ENCODE measurements at regions not wholly inside any gene's neighbourhood (a gene's known extent, or its start where the extent isn't known, plus 50 kb on each side); places are given as distances from the start of the nearest gene placed in this dataset.

DNA sequence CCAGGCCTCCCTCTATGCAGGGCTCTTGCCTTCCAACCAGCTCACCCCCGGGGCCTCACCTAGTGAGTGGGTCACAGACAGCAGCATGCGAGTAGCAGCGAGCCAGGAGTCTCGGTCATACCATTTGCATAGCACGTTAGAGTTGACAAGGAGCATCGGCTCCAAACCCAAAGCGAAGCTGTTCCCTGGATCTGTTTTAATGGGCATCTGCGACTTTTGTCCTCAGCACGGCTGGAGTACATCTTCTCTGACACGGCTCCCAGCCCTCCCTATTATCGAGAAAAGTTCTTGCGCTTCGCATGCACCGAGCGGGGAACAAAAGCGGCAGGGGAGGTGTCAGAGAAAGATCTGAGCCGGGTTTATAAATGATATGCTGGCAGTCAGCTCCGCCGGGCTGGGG, 253.3 kb downstream of the MAF start:
- H3K4me2 ChIP-seq (ENCODE audit: low read length) = no peak overlapping the region
- H3K14ac ChIP-seq (ENCODE audit: low read length) = no peak overlapping the region
- no peak overlapping the region for H3K27ac ChIP-seq (ENCODE audit: low read depth, low read length)
- H3K18ac ChIP-seq (ENCODE audit: low read length) = no peak overlapping the region
- no peak overlapping the region for H3K23ac ChIP-seq (ENCODE audit: low read length)
- no CpG with 5 or more reads among the region's 19 CpGs for WGBS (ENCODE audit: extremely low coverage, insufficient coverage, insufficient read length)
- H4K91ac ChIP-seq (ENCODE audit: low read depth, low read length) = no peak overlapping the region
- no peak overlapping the region for H2BK5ac ChIP-seq (ENCODE audit: low read depth, low read length, poor library complexity)
- H3K4me1 ChIP-seq (ENCODE audit: control insufficient read depth in 1 of 2, insufficient read depth in 2 of 2, low read length in 2 of 2) = no peaks in the 10 kb centered on the region
- DNase-seq = no peak
- no peak overlapping the region for H3K4ac ChIP-seq (ENCODE audit: low read depth, low read length)
- no peak overlapping the region for H2BK12ac ChIP-seq (ENCODE audit: low read length)
- no peaks in the 10 kb centered on the region for H3K9me3 ChIP-seq (ENCODE audit: insufficient read depth, low read depth, low read length)
- H4K12ac ChIP-seq (ENCODE audit: low read depth, low read length) = no peak overlapping the region
- no peak overlapping the region for H2BK120ac ChIP-seq (ENCODE audit: insufficient read depth, low read length, poor library complexity)
- no peak overlapping the region for H2AFZ ChIP-seq (ENCODE audit: insufficient read depth, low read length, poor library complexity)
- H2AK5ac ChIP-seq (ENCODE audit: low read length) = no peak overlapping the region
- no peaks in the 10 kb centered on the region for H3K36me3 ChIP-seq (ENCODE audit: control insufficient read depth in 1 of 2, insufficient read depth in 2 of 2, low read length in 2 of 2)
- no peaks in the 10 kb centered on the region for H3K27me3 ChIP-seq (ENCODE audit: insufficient read depth, low read length)
- no peak overlapping the region for H3K9ac ChIP-seq (ENCODE audit: low read length)
- H3K79me1 ChIP-seq (ENCODE audit: low read length) = no peaks in the 10 kb centered on the region
- no peak overlapping the region for H4K8ac ChIP-seq (ENCODE audit: low read depth, low read length)
- H3K79me2 ChIP-seq (ENCODE audit: control insufficient read depth, insufficient read depth, low read length, poor library complexity) = no peaks in the 10 kb centered on the region
- no peak overlapping the region for H3K4me3 ChIP-seq (ENCODE audit: low read depth, low read length)

DNA sequence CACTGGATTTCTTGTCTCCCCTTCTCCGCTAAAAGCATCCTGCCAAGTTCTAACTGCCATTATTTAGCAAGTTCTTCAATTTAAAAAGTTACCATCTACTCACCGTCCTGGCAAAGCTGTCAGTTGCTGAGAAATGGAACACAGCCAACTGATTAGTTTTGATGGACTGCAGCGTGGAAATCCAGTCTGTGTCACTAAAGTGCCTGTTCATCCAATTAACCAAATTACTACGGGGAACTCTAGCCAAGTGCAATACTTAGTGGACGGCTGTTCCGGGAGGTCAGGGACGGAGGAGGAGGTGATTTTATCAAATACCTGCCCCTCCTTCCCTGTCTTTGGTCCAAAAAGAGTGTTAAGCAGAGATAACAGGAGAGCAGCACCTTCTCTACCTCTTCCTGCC, 260.7 kb downstream of the MAF start:
- no peak overlapping the region for H4K8ac ChIP-seq (ENCODE audit: low read depth, low read length)
- DNase-seq = no peak
- no peak overlapping the region for H3K9ac ChIP-seq (ENCODE audit: low read length)
- H4K12ac ChIP-seq (ENCODE audit: low read depth, low read length) = no peak overlapping the region
- H3K4me2 ChIP-seq (ENCODE audit: low read length) = no peak overlapping the region
- no peak overlapping the region for H2BK120ac ChIP-seq (ENCODE audit: insufficient read depth, low read length, poor library complexity)
- no peak overlapping the region for H4K91ac ChIP-seq (ENCODE audit: low read depth, low read length)
- H3K4ac ChIP-seq (ENCODE audit: low read depth, low read length) = no peak overlapping the region
- no peak overlapping the region for H3K4me3 ChIP-seq (ENCODE audit: low read depth, low read length)
- no CpG with 5 or more reads among the region's 7 CpGs for WGBS (ENCODE audit: extremely low coverage, insufficient coverage, insufficient read length)
- no peak overlapping the region for H2BK12ac ChIP-seq (ENCODE audit: low read length)
- no peak overlapping the region for H3K23ac ChIP-seq (ENCODE audit: low read length)
- H3K36me3 ChIP-seq (ENCODE audit: control insufficient read depth in 1 of 2, insufficient read depth in 2 of 2, low read length in 2 of 2) = no peaks in the 10 kb centered on the region
- H2AK5ac ChIP-seq (ENCODE audit: low read length) = no peak overlapping the region
- no peak overlapping the region for H2BK5ac ChIP-seq (ENCODE audit: low read depth, low read length, poor library complexity)
- H3K79me1 ChIP-seq (ENCODE audit: low read length) = no peaks in the 10 kb centered on the region
- H3K79me2 ChIP-seq (ENCODE audit: control insufficient read depth, insufficient read depth, low read length, poor library complexity) = no peaks in the 10 kb centered on the region
- H3K9me3 ChIP-seq (ENCODE audit: insufficient read depth, low read depth, low read length) = no peaks in the 10 kb centered on the region
- H3K14ac ChIP-seq (ENCODE audit: low read length) = no peak overlapping the region
- H3K18ac ChIP-seq (ENCODE audit: low read length) = no peak overlapping the region
- no peak overlapping the region for H3K27ac ChIP-seq (ENCODE audit: low read depth, low read length)
- H2AFZ ChIP-seq (ENCODE audit: insufficient read depth, low read length, poor library complexity) = no peak overlapping the region
- no peaks in the 10 kb centered on the region for H3K27me3 ChIP-seq (ENCODE audit: insufficient read depth, low read length)
- no peaks in the 10 kb centered on the region for H3K4me1 ChIP-seq (ENCODE audit: control insufficient read depth in 1 of 2, insufficient read depth in 2 of 2, low read length in 2 of 2)

DNA sequence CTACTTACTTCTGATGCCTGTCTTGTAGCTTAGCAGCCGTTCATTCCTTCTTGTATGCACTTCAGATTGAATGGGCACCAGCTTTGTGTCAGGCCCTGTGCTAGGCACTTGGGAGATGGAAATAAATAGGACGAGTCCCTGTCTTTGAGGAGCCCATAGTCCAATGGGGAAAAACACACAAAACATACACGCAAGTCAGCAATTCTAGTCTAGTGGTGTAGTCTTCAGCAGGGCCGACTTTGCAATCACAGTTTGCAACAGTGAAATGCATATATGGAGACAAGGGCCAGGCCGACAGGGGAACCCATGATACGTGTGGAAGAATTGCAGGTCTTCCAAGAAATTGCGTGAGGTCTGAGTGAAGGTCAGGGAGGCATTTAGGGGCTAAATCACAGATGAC, 262.6 kb downstream of the MAF start:
- Histone ChIP-seq H3K23ac (ENCODE audit: low read length) (no peak overlapping the region), H4K12ac (ENCODE audit: low read depth, low read length) (no peak overlapping the region), H3K4me2 (ENCODE audit: low read length) (no peak overlapping the region), H3K4me3 (ENCODE audit: low read depth, low read length) (no peak overlapping the region), H3K9ac (ENCODE audit: low read length) (no peak overlapping the region), H3K79me2 (ENCODE audit: control insufficient read depth, insufficient read depth, low read length, poor library complexity) (no peaks in the 10 kb centered on the region), H3K79me1 (ENCODE audit: low read length) (no peaks in the 10 kb centered on the region), H2BK12ac (ENCODE audit: low read length) (no peak overlapping the region), H3K27ac (ENCODE audit: low read depth, low read length) (no peak overlapping the region), H2BK120ac (ENCODE audit: insufficient read depth, low read length, poor library complexity) (no peak overlapping the region), H3K18ac (ENCODE audit: low read length) (no peak overlapping the region), H3K27me3 (ENCODE audit: insufficient read depth, low read length) (no peaks in the 10 kb centered on the region), H2BK5ac (ENCODE audit: low read depth, low read length, poor library complexity) (no peak overlapping the region), H2AK5ac (ENCODE audit: low read length) (no peak overlapping the region), H3K9me3 (ENCODE audit: insufficient read depth, low read depth, low read length) (no peaks in the 10 kb centered on the region), H4K91ac (ENCODE audit: low read depth, low read length) (no peak overlapping the region), H3K4ac (ENCODE audit: low read depth, low read length) (no peak overlapping the region), H3K14ac (ENCODE audit: low read length) (no peak overlapping the region), H4K8ac (ENCODE audit: low read depth, low read length) (no peak overlapping the region), H3K4me1 (ENCODE audit: control insufficient read depth in 1 of 2, insufficient read depth in 2 of 2, low read length in 2 of 2) (no peaks in the 10 kb centered on the region), H2AFZ (ENCODE audit: insufficient read depth, low read length, poor library complexity) (no peak overlapping the region), H3K36me3 (ENCODE audit: control insufficient read depth in 1 of 2, insufficient read depth in 2 of 2, low read length in 2 of 2) (no peaks in the 10 kb centered on the region)
- no peak for DNase-seq
- no CpG with 5 or more reads among the region's 7 CpGs for WGBS (ENCODE audit: extremely low coverage, insufficient coverage, insufficient read length)

DNA sequence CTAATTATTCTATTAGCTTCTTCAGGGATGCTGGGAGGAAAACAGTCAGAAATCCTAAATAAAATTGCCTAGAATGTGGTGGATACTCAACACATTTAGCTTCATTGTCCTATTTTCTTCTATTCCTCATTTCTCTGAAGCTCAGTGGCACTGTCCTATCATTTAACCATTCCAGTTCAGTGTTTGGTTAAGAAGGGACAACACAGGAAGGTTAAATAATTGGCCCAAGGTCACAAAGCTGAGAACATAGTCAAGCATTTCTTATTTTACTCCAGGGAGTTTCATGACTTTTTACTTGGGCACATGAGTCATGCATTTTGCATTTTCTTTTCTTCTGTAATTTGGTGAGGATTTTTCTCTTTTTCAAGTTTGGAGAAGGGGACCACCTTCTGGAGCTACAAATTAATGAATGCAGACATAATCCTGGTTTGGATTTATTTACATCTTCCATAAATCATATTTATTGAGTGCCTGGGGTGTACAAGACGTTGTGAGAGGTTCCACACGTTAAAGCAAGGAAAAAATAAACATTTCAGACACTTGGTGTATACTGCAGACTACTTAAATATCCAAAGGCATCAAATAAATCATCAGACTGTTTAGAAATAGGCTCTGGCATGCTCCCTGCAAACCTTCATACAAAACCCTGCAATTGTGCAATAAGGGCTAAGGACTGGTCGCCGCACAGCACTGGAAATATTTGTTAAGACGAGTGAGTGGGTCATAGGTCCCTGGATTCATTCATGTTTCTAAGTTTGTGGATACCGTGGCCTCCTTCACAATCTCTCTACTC, 263.9 kb downstream of the MAF start:
- no peak overlapping the region for H3K14ac ChIP-seq (ENCODE audit: low read length)
- no peak overlapping the region for H3K4me3 ChIP-seq (ENCODE audit: low read depth, low read length)
- H3K18ac ChIP-seq (ENCODE audit: low read length) = no peak overlapping the region
- H3K27ac ChIP-seq (ENCODE audit: low read depth, low read length) = no peak overlapping the region
- DNase-seq = no peak
- no peak overlapping the region for H4K91ac ChIP-seq (ENCODE audit: low read depth, low read length)
- no peak overlapping the region for H3K4ac ChIP-seq (ENCODE audit: low read depth, low read length)
- no CpG with 5 or more reads among the region's 6 CpGs for WGBS (ENCODE audit: extremely low coverage, insufficient coverage, insufficient read length)
- H2AFZ ChIP-seq (ENCODE audit: insufficient read depth, low read length, poor library complexity) = no peak overlapping the region
- H3K4me2 ChIP-seq (ENCODE audit: low read length) = no peak overlapping the region
- no peak overlapping the region for H3K23ac ChIP-seq (ENCODE audit: low read length)
- H2BK120ac ChIP-seq (ENCODE audit: insufficient read depth, low read length, poor library complexity) = no peak overlapping the region
- no peaks in the 10 kb centered on the region for H3K9me3 ChIP-seq (ENCODE audit: insufficient read depth, low read depth, low read length)
- H3K79me1 ChIP-seq (ENCODE audit: low read length) = no peaks in the 10 kb centered on the region
- H4K8ac ChIP-seq (ENCODE audit: low read depth, low read length) = no peak overlapping the region
- H3K4me1 ChIP-seq (ENCODE audit: control insufficient read depth in 1 of 2, insufficient read depth in 2 of 2, low read length in 2 of 2) = no peaks in the 10 kb centered on the region
- no peaks in the 10 kb centered on the region for H3K36me3 ChIP-seq (ENCODE audit: control insufficient read depth in 1 of 2, insufficient read depth in 2 of 2, low read length in 2 of 2)
- no peak overlapping the region for H4K12ac ChIP-seq (ENCODE audit: low read depth, low read length)
- no peaks in the 10 kb centered on the region for H3K27me3 ChIP-seq (ENCODE audit: insufficient read depth, low read length)
- no peaks in the 10 kb centered on the region for H3K79me2 ChIP-seq (ENCODE audit: control insufficient read depth, insufficient read depth, low read length, poor library complexity)
- no peak overlapping the region for H2BK12ac ChIP-seq (ENCODE audit: low read length)
- no peak overlapping the region for H2BK5ac ChIP-seq (ENCODE audit: low read depth, low read length, poor library complexity)
- no peak overlapping the region for H3K9ac ChIP-seq (ENCODE audit: low read length)
- no peak overlapping the region for H2AK5ac ChIP-seq (ENCODE audit: low read length)

Data from trophoblast cell (in vitro differentiated cells and primary cell).